GM21786 (cell line): ENCODE measurements at regions not wholly inside any gene's neighbourhood (a gene's known extent, or its start where the extent isn't known, plus 50 kb on each side); places are given as distances from the start of the nearest gene placed in this dataset.
"Not testable (repeated sequence)": the region's sequence is repeated elsewhere in the genome, so short reads cannot be mapped to it uniquely, and the experiment has no call there.

Experiments
- ATAC-seq: cut with Tn5 transposase; IDR thresholded peaks from one replicate; pipeline ENCODE4 v1.9.1; 2021; ENCODE audit not compliant: unreplicated experiment

DNA sequence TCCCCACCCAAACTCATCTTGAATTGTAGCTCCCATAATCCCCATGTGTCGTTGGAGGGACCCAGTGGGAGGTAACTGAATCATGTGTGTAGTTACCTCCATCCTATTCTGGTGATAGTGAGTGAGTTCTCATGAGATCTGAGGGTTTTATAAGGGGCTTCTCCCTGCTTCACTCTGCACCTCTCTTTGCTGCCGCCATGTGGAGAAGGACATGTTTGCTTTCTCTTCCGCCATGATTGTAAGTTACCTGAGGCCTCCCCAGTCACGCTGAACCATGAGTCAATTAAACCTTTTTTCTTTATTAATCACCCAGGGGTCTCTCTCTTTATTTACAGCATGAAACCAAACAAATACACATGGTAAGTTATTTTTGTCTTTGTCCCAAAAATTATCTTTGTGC lies 726.1 kb downstream of the CDH18 start:
- ATAC-seq = no peak

DNA sequence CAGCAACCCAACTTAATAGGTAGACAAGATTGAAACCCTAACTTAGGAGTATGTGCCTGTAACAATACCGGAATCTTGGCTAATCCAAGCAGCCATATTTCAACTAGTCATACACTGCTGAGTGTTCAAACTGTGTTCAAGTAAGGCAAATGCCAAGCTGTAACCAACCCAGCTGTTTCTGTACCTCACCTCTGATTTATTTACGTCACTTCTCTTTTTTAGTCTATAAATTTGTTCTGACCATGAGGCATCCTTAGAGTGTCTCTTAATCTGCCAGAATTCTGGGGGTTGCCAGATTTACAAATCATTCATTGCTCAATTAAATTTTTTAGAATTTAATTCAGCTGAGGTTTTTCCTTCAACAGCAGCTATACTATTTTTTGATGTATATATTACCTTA lies 723.2 kb downstream of the CDH18 start:
- ATAC-seq = no peak

DNA sequence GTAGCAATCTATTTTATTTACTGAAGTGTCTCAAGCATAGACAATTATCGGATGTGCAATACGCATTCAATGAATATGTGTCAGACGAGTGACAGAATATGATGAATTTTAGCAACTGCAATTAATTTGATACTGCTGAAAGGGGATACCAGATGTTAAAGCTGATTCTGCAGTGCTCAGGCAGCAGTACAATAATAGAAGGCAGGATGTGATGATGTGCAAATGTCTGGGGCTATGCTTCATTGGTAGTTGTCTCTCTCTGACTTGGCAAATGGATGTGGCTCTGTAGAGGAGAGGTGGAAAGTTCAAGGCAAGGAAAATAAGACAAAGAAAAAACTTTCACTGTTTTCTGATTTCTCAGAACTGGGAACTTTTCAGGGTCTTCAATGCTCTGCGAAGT lies 721.2 kb downstream of the CDH18 start:
- ATAC-seq = no peak

DNA sequence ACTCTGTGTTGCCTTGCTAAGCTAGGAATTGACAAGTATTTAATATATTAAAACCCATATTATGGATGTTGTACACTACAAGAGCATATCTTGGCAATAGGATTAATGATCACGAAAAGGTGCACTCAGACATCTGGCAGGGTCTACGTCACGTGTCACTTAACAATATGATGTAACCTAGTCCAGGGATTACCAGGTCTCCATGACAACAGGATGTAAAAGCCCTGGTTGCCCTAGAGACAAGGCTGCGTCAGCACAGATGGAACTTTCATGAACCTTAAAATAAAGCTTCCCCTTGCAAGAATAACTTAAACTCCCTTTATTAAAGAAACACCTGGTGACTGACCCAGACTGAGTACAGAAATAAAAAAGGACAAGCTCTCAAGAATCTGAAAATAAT lies 717.8 kb downstream of the CDH18 start:
- ATAC-seq = no peak

DNA sequence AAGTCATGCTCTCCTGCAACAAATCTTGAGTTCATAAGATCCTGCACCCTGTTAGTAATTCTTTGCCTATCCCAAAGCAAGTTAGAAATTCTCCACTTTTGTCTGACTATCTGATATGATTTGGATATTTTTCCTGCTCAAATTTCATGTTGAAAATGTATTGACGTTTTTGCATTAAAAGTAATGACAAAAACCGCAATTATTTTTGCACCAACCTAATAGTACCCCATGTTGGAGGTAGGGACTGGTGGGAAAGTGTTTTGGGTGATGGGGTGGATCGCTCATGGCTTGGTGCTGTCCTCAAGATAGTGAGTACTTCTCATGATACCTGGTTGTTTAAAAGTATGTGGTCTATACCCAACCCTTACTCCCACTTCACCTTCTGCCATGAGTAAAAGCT lies 713.4 kb downstream of the CDH18 start:
- no peak for ATAC-seq

DNA sequence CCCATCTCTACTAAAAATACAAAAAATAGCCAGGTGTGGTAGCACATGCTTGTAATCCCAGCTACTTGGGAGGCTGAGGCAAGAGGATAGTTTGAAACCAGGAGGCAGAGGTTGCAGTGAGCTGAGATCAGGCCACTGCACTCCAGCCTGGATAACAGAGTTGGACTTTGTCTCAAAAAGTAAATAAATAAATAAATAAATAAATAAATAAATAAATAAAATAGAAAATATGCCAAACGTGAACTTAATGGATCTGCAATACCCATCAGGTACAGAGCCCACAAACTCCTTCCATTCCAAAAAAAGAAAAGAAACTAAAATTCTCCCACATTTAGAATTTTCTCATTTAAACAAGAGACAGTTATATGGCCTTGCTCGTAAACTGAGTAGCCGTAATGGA lies 702.7 kb downstream of the CDH18 start:
- ATAC-seq = no peak

DNA sequence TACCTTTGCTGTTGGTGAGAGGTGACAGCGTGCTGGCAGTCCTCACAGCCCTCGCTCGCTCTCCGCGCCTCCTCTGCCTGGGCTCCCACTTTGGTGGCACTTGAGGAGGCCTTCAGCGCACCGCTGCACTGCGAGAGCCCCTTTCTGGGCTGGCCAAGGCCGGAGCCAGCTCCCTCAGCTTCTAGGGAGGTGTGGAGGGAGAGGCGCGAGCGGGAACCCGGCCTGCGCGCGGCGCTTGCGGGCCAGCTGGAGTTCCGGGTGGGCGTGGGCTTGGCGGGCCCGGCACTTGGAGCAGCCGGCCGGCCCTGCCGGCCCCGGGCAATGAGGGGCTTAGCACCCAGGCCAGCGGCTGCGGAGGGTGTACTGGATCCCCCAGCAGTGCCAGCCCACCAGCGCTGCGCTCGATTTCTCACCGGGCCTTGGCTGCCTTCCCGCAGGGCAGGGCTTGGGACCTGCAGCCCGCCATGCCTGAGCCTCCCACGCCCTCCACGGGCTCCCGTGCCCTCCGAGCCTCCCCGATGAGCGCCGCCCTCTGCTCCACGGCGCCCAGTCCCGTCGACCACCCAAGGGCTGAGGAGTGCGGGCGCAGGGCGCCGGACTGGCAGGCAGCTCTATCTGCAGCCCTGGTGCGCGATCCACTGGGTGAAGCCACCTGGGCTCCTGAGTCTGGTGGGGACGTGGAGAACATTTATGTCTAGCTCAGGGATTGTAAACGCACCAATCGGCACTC lies 700.3 kb downstream of the CDH18 start:
- ATAC-seq = not testable (repeated sequence)

DNA sequence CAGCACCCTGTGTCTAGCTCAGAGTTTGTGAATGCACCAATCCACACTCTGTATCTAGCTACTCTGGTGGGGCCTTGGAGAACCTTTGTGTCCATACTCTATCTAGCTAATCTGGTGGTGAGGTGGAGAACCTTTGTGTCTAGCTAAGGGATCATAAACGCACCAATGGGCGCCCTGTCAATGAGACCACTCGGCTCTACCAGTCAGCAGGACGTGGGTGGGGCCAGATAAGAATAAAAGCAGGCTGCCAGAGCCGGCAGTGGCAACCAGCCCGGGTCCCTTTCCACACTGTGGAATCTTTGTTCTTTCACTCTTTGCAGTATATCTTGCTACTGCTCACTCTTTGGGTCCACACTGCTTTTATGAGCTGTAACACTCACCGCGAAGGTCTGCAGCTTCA lies 699.7 kb downstream of the CDH18 start:
- not testable (repeated sequence) for ATAC-seq

DNA sequence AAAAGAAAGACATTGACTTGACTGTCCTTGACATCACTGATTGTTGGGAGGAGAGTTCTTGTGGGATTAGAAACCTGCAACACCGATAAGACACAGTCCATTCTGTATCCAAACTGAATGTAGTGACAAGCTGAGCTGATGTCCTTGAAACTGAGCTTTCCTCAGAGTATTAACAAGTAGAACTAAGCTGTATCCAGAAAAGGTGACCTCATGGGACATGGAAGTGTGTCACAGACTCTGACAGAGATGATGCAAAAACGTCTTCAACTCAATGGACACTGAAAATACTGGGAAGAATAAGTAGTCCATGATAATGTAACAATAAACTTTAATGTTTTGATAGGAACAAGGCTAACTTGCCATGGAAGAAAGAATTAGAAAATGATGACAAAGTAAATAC lies 690.1 kb downstream of the CDH18 start:
- no peak for ATAC-seq

DNA sequence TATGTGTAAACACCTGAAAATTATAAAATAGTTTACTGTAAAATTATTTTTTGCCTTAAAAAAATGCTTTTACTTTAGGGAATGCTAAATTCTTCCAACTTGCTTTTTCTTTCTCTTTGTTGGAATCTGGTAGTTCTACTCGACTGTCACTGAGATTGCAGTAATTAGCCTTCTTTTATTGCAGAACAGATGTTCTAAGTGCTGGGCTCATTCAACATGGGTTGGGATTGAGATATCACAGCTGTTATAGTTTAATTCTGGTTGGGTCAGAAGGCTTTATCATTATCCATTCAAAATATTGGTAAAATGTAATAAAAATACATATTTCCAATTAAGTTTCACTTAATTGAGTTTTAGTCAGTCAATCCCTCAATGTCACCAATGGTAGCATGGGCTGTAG lies 686.7 kb downstream of the CDH18 start:
- no peak for ATAC-seq

DNA sequence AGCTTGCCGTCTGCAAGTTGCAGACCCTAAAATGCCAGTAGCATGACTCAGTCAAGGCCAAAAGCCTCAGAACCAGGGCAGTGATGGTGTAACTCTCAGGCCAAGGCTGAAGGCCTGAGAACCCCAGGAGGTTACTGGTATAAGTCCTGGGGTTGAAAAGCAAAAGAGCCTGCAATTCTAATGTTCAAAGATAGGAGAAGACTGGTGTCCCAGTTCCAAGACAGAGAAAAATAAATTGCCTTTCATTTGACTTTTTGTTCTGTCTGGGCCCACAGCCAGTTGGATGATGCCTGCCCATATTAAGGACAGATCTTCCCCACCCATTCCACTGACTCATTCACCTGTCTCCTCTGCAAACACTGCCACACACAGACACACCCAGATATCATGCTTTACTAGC lies 673.2 kb downstream of the CDH18 start:
- ATAC-seq = no peak

DNA sequence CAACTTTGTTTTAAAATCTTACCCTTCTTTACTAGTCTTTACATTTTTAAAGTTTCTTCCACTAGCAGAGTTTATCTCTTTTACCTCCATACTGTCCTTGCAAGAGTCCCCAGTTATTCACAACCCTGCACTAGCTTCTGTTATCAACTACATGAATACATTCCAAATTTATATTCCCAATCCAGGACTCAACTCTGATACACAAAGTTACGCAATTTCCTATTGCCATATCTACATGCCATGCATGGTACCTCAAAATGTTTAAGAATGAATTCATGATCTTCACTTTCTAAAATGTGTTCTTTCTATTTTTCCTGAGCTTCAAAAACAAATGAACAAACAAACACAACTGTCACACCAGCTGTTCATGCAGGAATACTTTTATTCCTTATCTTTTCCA lies 668.7 kb downstream of the CDH18 start:
- ATAC-seq = no peak

DNA sequence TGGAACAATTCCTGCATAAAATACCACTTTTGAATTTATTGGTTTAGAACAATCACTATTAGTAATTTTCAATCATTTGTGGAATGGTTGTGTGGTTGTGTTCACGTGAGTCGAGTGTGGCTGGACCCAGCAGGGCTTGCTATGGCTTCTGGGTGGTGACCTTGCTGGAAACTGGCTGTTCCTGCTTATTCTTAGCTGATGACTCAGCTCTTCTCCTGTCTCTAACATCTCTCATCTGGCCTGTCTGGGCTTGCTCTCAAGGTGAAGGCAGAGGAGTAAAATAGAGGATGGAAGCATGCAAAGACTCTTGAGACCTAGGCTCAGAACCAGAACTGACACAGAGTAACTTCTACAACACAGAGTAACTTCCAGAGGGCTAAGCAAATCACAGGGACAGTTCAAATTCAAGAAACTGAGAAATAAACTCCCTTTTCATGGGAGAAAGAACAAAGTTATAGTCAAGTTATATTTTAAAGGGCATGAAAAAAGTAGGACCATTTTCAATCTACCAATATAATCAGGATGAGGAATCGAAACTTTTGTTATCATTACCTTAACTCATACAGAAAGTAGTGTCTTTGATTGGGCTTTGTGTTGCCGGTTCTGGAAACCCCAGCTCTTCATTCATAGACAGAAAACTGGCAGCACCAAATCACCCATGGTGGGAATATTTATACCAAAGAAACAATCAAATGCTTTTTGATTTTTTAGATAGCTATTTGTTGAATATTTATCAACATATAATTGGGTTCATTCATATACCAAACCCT lies 665.1 kb downstream of the CDH18 start:
- ATAC-seq = no peak

DNA sequence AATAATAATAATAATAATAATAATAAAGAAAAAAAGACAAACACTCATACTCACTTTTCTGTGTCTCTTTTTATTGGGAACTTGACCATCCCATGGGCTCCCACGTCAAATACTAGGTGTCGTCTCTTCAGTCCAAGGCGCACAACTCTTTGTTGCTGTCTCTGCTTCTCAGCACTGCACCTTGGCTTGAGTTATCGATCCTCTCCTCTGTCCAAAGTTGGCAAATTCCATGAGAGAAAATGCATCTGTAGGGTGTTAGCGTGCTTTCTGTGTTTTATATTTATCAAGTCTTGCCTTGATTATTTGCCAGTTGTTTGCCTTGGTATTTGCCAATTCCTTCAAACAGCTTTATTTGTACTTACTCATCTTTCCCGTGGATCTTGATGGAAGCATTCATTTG lies 653.7 kb downstream of the CDH18 start:
- ATAC-seq = no peak

DNA sequence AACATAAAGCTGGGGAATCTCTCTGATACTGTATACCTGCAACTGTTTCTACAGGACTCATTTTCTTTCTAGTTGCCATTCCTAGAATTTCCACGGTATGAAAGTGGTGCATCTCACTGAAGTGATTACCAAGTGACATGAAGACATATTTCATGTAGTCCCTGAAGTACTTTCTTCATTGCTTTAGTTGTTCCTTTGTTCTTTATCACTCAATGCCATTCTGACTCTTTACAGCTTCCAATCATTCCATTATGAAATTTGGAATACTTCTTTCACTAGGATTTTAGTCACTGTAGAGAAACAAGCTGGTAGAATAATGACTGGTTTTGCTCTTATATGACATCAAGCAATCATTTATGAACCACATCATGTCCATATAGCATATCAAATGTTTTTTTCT lies 645.1 kb downstream of the CDH18 start:
- no peak for ATAC-seq

DNA sequence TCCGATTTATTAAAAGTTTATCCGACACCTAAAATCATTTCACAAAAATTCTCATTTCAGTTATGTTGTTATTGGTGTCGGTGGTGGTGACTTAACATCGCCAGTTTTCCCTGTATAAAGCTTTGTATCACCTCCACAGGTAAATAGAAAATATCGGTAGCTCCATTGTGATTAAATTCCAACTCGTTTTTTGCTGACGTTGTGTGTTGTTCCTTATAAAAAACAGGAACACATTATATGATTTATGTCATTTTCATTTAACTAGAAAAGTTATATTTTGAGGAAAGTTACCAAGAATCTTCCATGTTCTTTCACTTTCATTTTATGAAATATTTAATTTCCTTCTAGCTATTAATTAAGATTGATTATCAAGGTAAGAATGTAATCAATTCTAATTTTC lies 635.9 kb downstream of the CDH18 start:
- no peak for ATAC-seq

DNA sequence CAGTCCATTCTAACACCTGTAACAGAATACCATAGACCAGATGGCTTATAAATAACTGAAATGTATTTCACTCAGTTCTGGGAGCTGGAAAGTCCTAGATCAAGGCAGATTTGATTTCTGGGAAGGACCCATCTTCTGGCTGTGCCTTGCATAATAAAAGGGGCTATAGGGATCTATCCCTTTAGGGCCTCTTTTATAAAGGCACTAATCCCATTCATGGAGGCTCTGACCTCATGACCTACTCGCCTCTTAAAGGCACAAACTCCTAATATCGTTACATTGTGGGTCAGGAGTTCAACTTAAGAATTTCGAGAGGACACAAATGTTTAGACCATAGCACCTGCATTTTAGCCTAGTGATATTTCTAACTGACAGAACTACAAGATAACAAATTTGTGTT lies 619.0 kb downstream of the CDH18 start:
- no peak for ATAC-seq

DNA sequence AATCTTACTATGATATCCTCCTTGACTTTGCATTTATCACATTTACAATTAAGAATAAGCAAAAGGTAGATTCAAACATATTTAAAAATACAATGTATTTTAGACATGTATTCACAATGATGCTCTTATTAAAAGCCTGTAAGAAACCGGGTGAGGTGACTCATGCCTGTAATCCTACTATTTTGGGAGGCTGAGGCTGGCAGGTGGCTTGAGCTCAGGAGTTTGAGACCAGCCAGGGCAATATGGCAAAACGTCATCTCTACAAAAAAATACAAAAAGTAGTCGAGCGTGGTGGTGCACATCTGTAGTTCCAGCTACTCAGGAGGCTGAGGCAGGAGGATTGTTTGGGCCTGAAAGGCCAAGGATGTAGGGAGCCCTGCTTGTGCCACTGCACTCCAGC lies 618.4 kb downstream of the CDH18 start:
- no peak for ATAC-seq

DNA sequence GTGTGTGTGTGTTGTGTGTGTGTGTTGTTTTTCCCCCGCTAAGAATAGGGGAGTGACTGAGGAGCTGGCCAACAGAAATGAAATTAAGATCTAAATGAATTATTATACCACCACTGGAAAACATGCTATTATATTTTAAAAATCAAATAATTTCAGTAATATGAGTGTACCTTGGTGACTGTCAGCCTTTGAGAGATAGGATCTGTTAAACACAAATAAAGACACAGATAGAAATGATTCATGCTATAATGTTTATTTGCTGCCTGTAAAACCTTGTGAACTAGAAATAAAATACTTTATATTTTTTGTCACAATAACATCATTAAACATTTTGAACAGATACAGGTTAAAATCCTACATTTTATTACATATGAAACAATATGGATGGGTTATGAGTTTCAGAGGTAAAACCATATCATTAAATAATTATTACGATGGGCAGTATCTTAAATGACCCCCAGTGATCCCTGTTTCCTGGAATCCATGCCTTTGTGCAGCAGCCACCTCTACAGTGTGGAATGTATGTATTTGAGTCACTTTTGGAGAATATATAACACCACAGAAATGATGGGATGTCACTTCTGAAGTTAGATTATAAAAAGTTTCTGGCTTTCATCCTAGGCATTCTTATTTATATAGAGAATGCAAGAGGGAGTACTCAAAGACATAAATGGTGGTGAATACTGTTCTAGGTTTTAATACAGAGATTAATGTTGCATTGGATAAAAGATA lies 617.2 kb downstream of the CDH18 start:
- no peak for ATAC-seq

DNA sequence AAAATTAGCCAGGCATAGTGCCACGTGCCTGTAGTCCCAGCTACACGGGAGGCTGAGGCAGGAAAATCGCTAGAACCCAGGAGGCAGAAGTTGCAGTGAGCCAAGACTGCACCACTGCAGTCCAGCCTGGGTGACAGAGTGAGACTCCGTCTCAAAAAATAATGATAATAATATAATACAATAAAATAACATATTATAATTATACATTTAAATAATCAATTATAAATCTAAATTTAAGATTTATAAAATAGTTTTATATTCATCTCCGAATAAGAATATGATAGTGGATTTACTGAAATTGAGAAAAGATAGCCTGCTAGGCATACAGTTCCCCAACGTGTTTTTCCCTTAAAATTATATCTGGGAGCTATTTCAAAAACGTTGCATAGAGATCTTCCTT lies 599.6 kb downstream of the CDH18 start:
- no peak for ATAC-seq

DNA sequence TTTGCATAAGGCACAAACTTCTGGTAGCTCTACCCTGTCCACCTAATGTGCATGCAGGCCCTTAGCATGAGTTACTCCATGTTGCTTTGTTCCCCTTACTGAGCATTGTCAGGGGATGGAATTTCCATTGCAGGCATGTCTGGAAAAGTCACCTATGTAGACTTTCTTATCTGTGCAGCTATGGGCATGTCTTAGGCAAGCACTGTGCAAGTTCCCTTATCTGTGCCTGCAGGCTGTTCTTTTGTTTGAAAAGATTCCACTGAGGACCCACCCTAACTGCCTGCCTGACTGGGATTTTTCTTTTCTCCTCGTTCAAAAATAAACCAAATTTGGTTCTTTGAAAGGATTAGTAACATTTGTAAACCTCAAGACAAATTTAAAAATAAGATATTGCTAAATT lies 587.0 kb downstream of the CDH18 start:
- ATAC-seq = no peak
